CD4-positive, alpha-beta T cell treated with Interleukin-21 for 1 hour (primary cell): ENCODE measurements at regions not wholly inside any gene's neighbourhood (a gene's known extent, or its start where the extent isn't known, plus 50 kb on each side); places are given as distances from the start of the nearest gene placed in this dataset.

ENCODE experiments used
- DNase-seq: peaks from one replicate; pipeline ENCODE4 v3.0.0-alpha.2; 2020

DNA sequence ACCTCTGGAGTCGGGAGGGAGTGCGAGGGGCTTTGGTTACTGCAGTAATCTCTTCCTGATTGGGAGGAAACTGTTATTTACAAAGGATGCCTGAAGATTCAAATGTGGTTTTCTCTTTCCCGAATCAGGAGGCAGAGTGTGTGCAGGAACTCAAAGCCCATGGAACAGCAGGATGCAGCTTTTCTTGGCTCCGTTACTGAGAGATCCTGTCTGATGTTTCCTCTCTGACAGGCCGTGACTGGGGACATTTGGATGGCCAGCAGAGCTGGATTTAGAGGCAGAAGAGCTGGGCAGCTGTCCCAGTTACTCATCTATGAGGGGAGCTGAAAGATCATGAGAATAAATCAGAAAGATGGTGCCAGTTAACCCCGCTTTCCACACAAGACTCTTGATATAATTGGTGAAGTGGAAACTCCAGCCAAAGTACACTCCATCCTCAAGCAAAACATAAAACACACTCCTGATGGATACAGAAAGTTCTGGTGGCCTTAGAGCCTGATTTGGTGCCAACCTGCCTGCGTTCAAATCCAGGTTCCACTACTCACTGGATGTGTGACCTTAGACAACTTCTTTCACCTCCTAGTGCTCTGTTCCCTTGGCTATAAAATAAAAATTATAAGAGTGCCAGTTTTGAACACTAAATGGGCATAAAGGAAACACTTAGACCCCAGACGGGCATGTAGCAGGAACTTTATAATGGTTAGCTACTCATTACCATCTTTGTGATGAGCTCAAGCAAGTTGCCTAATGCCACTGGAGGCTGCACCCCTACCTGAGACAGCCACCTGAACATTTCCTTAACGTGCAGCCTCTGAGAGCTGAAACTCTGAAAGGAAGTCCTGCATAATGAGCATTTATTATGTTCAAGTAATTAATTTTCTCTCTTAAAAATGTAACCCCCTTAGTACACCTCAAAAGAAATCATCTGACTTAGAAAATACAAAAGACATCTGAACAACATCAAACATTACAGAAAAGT lies 349.0 kb upstream of the GATB start:
- DNase-seq, result no peak

DNA sequence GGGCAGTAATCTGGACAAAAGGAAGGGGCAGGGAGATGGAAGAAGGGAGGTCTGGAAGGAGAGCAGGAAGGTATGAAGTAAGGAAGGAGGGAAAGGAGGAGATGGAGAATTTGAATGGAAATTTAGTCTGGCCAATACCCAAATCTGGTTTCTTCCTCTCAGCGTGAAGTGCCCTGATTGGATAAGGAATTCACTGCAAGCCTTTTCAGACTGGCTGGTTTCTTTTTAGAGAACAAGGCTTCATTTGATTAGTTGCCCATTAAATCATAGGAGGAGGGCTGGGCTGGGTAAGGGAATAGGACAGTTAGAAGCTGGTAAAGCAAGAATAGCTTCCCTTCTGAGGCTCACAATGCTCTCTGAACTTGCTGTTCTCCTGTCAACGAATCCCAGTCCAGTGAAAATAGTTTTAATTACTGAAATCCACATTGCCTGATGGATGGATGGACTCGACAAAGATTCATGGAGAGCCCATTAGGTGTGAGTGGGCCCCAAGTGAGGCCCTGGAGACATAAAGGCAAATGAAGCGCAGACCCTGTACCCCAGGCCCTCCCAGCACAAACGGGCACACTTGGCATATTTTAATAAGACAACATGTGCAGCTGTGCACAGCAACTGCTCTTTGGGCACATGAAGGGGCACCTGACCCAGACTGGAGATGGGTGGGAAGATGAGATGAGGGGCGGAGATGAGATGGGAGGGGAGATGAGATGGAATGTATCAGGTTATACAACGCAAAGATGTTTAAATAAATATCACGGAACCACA lies 347.1 kb upstream of the GATB start:
- DNase-seq, result no peak

DNA sequence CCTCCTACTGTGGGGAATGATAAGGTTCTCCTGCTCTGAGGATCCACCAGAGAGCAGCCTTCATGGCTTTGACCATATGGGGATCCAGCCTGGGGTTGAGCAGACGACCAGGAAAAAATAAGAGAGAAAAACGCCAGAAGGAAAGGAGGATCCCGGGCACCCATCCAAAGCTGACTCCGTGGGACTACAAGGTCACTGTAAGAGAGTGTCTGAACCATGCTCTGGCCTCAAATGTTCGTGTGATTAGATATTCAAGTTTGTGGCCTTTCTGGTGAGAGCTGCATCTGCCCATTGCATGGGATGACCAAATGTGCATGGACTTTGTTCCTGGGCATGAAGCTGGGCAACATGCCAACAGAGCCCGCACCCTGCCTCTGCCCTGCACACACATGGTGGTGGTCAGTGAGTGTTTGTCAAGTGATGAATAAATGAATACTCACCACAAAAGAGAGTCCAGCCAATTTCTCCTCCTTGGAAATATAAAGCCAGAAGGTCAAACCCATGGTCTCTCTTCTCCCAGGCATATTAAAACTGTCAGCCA lies 346.0 kb upstream of the GATB start:
- no peak for DNase-seq

DNA sequence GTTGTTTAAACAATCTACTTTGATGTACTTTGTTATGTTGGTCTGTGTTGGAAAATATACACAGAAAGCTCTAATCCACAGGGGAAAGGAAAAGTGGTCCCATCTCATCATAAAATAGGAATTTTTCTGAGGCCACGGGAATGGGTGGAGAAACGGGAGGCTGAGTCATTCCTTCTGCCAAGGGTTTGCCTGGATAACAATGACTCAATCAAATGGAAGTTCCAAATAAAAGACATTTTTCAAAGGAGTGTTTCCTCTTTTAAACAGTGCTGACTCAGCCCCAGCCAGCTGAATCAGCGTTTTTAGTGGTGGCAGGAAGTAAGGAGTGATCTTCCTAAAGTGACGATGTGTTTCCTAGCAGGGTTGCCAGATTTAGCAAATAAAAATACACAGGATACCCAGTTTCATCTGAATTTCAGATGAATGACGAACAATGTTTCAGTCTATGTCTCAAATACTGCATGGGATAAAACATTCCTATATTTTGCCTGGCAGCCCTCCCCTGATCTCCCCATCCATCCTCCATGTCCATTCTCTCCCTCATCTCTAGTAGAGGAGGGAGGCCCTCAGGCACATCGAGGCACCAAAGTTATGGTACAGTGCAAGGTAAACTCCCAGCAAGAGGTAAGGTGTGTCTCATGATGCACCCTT lies 345.4 kb upstream of the GATB start:
- peak; percentile 39 for DNase-seq

DNA sequence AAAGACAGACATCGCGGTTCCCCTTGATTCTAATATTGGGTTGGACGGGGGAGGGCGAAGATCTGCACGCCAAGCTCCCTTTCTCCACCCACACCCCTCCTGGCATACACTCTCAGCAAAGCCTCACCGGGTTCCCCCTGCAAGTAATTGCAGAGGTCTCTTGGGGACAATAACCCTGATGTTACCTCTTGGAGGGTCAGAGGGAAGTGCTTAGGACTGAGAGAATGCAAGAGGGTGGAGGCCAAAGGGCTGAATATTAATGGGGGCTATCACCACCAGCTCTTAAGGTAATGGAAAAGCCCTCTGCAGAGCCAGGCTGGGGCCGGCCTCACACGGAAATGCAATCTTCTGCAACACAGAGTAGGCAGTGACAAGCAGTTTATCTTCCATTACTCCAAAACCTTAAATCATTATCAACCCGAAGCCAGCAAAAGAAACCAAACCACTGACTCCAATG lies 344.1 kb upstream of the GATB start:
- DNase-seq, result no peak

DNA sequence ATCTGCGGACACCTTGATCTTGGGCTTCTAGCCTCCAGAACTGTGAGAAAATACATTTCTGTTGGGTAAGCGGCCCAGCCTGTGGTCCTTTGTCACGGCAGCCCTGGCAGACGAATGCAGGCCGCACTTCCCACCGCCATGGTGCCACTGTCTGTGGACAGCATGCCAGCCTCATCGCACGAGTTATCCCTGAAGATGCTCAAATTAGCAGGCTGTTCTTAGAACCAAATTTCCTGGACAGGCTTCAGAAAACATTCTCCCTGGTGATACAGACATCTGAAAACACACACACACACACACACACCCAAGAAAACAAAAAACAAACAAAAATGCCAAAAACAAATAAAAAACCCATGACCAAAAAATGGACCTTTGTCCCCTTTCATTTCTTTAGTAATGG lies 343.5 kb upstream of the GATB start:
- no peak for DNase-seq

DNA sequence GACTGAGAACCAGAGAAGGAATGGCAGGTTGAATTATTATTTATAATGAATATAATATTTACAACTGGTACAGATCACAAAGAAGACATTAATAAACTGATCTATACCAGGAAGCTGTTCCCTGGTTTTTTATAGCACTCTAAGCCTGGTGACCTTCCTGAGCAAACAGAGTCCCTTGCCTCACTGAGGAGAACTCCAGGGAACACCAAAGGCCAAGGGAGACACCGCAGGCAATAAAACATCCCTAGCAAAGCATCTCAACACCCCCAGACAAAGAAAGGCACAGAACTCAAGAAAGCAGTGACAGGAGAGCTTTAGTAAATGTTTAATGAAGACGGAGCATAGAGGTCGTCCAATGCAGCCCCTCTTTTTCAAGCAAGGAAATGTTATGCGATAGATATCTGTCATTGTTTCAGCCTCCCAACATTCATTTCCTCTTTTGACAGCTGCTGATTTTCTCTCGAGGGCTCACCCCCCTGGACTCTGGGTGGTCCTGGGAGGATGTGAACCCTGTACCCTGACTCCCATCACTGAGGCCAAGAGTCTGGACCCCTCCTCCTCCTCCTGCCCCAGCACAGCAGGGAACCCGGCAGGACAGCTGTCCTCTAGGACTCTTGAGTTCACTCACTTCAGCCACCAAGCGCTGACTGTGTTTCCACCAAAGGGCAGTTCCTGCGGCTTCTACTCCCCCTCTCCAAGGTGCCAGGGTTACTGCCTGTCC lies 342.5 kb upstream of the GATB start:
- DNase-seq, result no peak

DNA sequence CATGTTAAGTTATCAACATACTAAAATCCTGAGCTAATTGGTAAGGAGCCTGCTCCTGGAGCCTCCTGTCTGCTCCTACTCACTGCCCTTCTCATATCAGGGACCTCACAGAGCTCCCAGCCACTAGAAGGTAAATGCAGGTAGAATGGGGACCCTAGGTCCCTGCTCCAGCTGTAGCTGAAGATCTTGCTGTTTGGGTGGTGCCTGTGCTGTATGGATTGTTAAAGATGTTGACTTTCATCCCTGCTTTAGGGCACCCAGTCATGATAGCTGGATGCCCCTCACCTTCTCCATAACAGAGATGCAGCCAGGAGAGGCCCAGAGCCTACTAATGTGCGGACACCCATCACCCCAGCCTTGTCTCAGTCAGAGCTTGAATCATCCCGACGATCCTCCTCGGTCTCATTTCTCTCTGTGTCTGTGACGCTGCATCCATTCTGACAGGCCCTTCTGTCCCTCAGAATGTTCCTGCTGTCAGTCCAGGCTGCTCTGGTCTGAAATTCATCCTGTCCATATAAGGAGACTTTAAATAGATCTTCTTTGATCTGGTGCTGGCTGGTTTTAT lies 341.7 kb upstream of the GATB start:
- DNase-seq, result no peak

DNA sequence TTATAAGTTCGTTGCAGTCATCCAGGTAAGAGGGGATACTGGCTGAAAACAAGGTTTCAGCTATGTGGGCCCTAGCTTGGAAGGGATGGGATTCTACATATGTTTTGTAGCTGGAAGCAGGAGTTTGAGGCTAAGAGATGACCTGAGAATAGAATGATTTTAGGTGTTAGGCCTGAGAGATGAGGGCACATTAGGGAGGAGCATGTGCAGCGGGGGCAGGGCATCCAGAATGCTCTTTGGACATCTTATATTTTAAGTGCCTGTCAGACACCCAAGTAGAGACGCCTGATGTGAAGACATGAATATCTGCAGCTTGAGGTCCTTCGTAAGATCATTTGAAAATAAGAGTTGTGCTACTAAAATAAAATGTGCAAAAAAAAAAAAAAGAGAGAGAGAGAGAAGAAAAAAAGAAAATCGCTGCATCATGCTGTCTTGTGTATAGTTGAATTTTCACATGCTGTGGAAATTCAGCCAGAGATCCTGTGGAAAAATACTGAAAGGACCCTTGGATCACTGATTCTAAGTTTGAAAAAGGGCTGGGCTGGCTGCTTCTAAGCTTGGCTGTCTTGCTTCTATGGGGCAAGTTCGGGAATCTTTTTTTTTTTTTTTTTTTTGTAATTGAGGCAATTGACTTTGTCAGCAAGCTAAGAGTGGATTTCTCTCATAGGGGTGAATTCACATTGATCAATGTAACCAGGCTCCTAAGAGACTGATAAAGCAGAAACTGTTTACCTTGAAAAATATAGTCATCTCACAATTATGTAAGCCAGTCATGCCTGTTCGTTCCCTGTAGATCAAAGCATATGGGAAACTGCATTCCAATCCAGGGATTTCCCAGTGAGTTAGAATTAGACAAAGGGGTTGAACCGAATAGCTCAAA lies 341.0 kb upstream of the GATB start:
- no peak for DNase-seq

DNA sequence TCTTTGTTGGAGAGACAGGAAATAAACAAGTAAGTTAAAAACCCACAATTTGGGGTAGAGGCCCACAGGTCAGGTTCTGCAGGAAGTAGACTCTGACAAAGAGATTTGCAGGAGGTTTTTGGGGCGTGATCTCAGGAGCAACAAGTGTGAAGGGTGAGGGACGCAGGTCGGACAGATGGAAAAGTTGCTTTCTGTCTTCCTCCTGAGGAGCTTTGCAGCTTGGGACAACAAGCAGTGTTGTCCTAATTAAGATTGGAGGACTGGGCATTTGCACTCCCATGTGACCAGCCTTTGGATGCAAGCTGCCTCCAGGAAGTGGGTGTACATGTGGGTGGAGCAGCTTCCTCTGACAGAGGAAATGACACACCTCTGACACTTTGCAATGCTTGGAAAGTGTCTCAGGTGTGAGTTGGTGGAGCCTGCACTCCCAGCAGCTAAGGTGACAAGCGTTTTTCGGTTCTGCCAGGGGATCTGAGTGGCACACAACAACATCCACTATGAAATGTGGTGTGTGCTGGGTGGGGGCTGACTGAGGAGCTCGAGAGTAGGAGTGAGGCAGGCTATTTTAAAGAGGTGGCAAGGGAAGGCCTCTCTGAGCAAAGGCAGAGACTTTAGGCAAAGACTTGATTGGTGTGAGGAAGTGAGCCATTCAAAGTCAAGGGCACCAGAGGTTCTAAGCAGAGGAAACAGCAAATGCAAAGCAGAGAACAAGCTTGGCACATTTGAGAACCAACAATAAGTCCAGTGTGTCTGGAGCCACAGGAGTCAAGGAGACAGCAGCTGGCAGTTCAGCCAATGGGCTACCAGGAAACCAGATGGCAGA lies 339.8 kb upstream of the GATB start:
- DNase-seq, result peak; percentile 88

DNA sequence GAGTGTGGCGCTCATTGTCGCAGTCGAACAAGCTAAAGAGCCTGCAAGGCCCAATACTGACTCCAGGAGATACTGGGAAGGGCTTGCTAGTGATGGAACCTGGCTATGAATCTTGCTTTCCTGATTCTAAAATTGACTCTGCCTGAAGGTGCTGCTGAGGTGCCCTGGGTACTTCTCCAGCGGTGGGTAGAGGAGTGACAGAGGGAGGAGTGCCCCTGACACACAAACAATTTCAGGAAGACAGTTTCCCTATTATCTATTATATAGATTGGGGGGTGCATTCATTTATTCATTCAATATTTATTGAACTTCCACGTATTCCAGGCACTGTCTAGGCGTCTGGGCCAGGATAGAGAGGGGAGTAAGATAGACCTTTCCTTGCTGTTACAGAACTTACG lies 339.2 kb upstream of the GATB start:
- no peak for DNase-seq

DNA sequence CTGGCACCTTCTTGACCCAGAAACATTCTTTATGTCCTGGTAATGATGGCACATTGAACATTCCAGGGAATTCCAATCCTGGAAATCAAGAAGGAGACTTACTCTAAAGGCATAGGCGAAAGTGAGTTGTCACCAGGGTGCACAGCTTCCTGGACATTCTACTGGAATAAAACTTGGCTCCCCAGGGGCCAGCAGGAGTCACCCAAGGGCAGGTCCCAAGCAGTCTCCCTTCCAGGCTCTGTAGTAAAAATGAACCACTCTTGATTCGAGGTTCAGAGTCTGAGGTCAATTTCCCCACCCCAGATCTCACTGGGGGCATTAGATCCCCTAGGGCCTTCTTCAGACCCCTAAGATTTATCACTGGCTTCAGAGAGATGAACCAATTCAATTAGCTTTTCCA lies 338.7 kb upstream of the GATB start:
- peak; percentile 17 for DNase-seq

DNA sequence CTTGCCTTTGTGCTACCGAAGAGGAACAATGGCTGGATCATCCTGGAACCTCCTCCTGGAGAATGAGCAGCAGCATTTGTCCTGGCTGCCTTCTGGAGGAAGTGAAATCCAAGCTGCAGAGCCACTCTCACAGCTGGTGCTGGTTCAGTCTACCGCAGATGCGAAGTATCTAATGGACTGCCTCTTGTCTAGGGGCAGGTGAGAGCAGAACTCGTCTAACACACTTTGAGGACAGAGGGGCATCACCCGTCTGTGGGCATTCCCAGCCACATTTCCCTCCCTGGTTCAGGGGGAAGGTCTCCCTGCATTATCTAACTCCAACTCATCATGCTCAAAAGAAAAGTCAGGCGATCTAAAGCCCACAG lies 338.2 kb upstream of the GATB start:
- DNase-seq, result no peak

DNA sequence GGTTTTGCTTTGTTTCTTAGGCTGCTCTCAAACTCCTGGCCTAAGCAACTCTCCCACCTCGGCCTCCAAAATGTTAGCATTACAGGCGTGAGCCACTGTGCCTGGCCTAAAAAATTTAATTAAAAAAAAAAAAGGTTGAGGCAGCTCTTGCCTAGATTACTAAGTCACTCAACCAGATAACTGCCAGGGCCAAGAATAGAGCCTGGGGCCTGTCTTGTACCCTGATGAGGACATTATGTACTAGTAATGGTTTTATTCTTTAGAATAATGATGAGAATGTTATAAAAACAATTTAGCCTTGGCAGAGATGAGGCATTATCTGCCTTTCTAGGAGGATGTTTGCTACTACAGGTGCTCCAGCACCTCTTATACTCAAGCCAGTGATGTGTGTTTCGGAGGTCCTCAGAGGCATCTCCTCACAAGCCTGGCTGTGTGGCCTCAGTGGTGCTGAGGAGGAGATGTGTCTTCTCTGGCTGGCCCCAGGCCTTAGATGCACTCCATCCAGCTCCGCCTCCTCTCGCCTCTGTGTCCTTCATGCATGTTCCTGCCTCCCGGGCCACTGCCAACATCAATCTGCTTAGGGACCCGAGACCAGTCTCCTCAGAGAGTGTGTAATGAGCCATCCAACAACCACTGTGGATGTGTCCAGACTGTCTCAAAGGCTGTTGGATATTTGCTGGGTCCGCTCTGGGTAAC lies 337.7 kb upstream of the GATB start:
- DNase-seq, result no peak

DNA sequence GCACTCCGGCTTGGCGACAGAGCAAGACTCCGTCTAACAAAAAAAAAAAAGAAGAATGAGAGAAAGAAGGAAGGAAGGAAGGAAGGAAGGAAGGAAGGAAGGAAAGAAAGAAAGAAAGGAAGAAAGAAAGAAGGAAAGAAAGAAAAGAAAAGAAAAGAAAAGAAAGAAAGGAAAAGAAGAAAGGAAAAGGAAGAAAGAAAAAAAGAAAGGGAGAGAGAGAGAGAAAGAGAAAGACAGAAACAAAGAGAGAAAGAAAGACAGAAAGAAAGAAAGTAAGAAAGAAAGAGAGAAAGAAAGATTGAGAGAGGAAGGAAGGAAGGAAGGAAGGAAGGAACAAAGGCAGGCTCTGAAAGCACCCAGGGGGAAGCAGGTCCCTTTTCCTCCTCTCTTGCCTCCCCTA lies 336.6 kb upstream of the GATB start:
- no peak for DNase-seq

DNA sequence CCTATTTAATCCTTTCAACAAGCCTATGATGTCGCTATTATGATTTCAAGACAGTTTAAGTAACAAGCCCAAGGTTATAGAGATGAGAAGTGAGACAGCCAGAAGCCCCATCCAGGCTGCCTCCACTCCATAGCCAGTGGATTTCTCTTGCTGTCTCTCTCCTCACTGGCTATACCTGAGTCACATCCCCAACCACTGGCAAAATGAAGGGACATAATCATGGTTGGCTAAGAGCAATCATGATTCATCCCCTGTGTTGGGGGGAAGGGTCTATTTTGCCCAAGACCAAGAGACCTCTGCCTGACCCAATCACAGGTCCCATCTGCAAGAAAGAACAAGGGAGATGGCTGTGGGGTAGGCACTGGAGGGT lies 334.9 kb upstream of the GATB start:
- DNase-seq, result no peak

DNA sequence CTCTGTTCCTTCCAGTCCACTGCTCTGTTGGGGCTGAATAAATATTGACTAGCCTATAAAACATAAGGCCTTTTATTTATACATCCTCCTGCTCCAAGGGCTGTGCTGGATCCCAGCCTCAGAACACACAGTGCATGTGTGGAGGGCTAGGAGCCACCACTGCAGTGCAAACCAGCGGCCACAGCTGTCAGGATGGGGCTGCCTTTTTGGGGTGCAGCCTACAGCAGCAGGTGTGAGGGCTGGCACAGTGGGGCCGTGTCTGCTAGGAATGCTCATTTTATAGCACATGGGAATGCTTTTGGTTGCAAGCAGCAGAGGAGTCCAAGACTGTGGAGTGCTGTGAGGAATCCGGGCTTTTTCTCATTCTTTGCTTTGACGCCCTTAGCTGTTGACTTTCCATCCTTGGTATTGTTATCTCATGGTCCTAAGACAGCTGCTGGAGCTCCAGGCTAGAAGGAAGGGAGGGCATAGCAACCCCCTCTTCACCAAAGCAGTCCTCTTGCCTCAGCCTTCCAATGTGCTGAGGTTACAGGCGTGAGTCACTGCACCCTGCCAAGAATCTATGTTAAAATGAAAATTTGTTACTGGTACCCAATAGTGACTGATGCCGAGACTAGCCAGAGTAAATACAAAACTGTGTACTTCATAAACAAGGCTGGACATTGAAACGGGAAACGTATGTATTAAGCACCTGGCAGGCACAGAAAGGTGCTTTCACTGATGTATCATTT lies 334.3 kb upstream of the GATB start:
- no peak for DNase-seq

DNA sequence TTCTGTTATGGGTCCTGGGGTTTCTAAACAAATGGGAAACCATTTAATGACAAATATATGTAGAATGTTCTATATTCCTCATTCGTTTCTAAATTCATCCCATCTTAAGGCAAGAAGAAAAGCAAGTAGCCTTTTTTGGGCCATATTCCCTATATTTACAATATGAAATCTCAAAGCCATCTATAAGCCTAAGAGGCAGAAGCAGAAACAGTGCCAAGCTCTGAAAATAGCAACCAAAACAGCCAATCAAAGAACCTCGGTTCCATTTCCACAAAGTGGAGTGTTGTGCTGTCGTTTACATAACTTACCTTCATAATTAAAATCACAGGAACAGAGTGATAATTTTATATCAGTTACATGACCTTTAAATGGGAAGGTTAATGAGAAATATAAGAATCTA lies 330.6 kb upstream of the GATB start:
- no peak for DNase-seq

DNA sequence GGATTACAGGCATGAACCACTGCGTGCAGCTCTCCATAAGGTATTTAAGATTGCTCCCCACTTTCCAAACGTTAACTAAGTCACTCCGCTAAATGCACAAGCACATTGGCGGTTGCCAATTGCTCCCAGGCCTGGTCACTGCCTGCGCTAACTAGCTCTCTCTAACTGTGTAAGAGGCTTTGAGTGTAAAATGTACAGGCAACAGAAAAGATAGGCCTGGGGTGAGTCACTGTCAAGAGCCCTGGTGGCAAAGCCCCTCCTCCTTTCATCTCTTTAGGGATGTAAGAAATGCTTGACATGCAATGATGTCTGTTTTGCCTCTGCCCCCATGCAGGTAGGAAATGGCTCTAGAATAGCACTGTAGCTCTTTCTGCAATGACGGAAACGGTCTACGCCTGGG lies 329.7 kb upstream of the GATB start:
- DNase-seq, result no peak
